ENCODE measurements at regions not wholly inside any gene's neighbourhood (a gene's known extent, or its start where the extent isn't known, plus 50 kb on each side); places are given as distances from the start of the nearest gene placed in this dataset.

GRCh38 chr5:3925935-3926334 lies 330.3 kb downstream of the IRX1 start:
- no peak for ATAC-seq
- intact Hi-C loops (cut with micrococcal nuclease) = no loop called here
- DNase-seq = no peak

- intact Hi-C loops (cut with micrococcal nuclease) = no loop called here
- DNase-seq = no peak
- no peak for ATAC-seq
These were observed 334.2 kb downstream of the IRX1 start for GRCh38 chr5:3929799-3930198.

- intact Hi-C loops (cut with micrococcal nuclease) = no loop called here
- DNase-seq = no peak
- ATAC-seq = no peak
These were observed 336.3 kb downstream of the IRX1 start for GRCh38 chr5:3931976-3932375.

GRCh38 chr5:3933536-3933935 lies 337.9 kb downstream of the IRX1 start:
- DNase-seq (no peak), ATAC-seq (no peak)
- intact Hi-C loops (cut with micrococcal nuclease) = no loop called here

GRCh38 chr5:3933966-3934365 lies 338.3 kb downstream of the IRX1 start:
- no peak for DNase-seq
- intact Hi-C loops (cut with micrococcal nuclease) = no loop called here

GRCh38 chr5:3943859-3944258 lies 348.2 kb downstream of the IRX1 start:
- ATAC-seq = no peak
- DNase-seq = no peak
- intact Hi-C loops (cut with micrococcal nuclease) = no loop called here

More at GRCh38 chr5:3933966-3934365, 338.3 kb downstream of the IRX1 start:
- ATAC-seq = no peak

GRCh38 chr5:3944930-3945329 lies 349.3 kb downstream of the IRX1 start:
- intact Hi-C loops (cut with micrococcal nuclease) = no loop called here
- ATAC-seq (no peak), DNase-seq (no peak)

- ATAC-seq = no peak
- no peak for DNase-seq
- intact Hi-C loops (cut with micrococcal nuclease) = no loop called here
These were observed 353.2 kb downstream of the IRX1 start for GRCh38 chr5:3948838-3949237.

GRCh38 chr5:3954199-3954598 lies 358.6 kb downstream of the IRX1 start:
- intact Hi-C loops (cut with micrococcal nuclease) = no loop called here
- no peak for DNase-seq
- no peak for ATAC-seq

GRCh38 chr5:3954633-3955032 lies 359.0 kb downstream of the IRX1 start:
- ATAC-seq (no peak), DNase-seq (no peak)
- intact Hi-C loops (cut with micrococcal nuclease) = no loop called here

- intact Hi-C loops (cut with micrococcal nuclease) = no loop called here
- ATAC-seq (no peak), DNase-seq (no peak)
These were observed 362.0 kb downstream of the IRX1 start for GRCh38 chr5:3957658-3958057.

- intact Hi-C loops (cut with micrococcal nuclease) = no loop called here
- DNase-seq (no peak), ATAC-seq (no peak)
These were observed 362.8 kb downstream of the IRX1 start for GRCh38 chr5:3958389-3958788.

- intact Hi-C loops (cut with micrococcal nuclease) = no loop called here
- ATAC-seq (no peak), DNase-seq (no peak)
These were observed 366.5 kb downstream of the IRX1 start for GRCh38 chr5:3962113-3962512.

- intact Hi-C loops (cut with micrococcal nuclease) = no loop called here
- DNase-seq (no peak), ATAC-seq (no peak)
These were observed 368.0 kb downstream of the IRX1 start for GRCh38 chr5:3963652-3964051.

GRCh38 chr5:3980156-3980555 lies 384.5 kb downstream of the IRX1 start:
- intact Hi-C loops (cut with micrococcal nuclease) = no loop called here
- no peak for ATAC-seq

GRCh38 chr5:3987867-3988266 lies 392.2 kb downstream of the IRX1 start:
- intact Hi-C loops (cut with micrococcal nuclease) = no loop called here
- no peak for ATAC-seq

More at GRCh38 chr5:3980156-3980555, 384.5 kb downstream of the IRX1 start:
- no peak for DNase-seq

GRCh38 chr5:3993856-3994473 lies 398.3 kb downstream of the IRX1 start:
- intact Hi-C loops (cut with micrococcal nuclease) = no loop called here
- peak; percentile 92 for ATAC-seq
- DNase-seq = peak; percentile 77

More at GRCh38 chr5:3987867-3988266, 392.2 kb downstream of the IRX1 start:
- no peak for DNase-seq

- intact Hi-C loops (cut with micrococcal nuclease) = no loop called here
- DNase-seq = no peak
- peak; percentile 78 for ATAC-seq
These were observed 399.0 kb downstream of the IRX1 start for GRCh38 chr5:3994628-3995027.

GRCh38 chr5:3995954-3996619 lies 400.5 kb downstream of the IRX1 start:
- no peak for ATAC-seq
- intact Hi-C loops (cut with micrococcal nuclease) = no loop called here
- DNase-seq = no peak

- ATAC-seq = peak; percentile 25
- intact Hi-C loops (cut with micrococcal nuclease) = no loop called here
- no peak for DNase-seq
These were observed 401.2 kb downstream of the IRX1 start for GRCh38 chr5:3996707-3997336.

GRCh38 chr5:3997670-3998069 lies 402.0 kb downstream of the IRX1 start:
- ATAC-seq = no peak
- DNase-seq = no peak
- intact Hi-C loops (cut with micrococcal nuclease) = no loop called here
